ENCODE measurements at regions not wholly inside any gene's neighbourhood (a gene's known extent, or its start where the extent isn't known, plus 50 kb on each side); places are given as distances from the start of the nearest gene placed in this dataset.

GRCh38 chr10:6362879-6363278 lies 160.1 kb downstream of the PFKFB3 start:
- Mint-ChIP-seq H3K36me3 (ENCODE audit: low read depth, unreplicated experiment) (no peaks in the 10 kb centered on the region), H3K9me3 (ENCODE audit: unreplicated experiment) (no peaks in the 10 kb centered on the region), H3K4me1 (ENCODE audit: unreplicated experiment) (no peaks in the 10 kb centered on the region), H3K27ac (ENCODE audit: unreplicated experiment) (no peak overlapping the region), H3K4me3 (ENCODE audit: unreplicated experiment) (no peak overlapping the region), H3K27me3 (ENCODE audit: unreplicated experiment) (peaks cover 1% of the 10 kb centered on the region)
- DNase-seq (ENCODE audit: low spot score), result no peak
- TF ChIP-seq CTCF (IDR thresholded peaks at IDR 0.05; ENCODE audit: unreplicated experiment), result no peak

- Mint-ChIP-seq H3K9me3 (ENCODE audit: unreplicated experiment) (no peaks in the 10 kb centered on the region), H3K4me3 (ENCODE audit: unreplicated experiment) (no peak overlapping the region), H3K27me3 (ENCODE audit: unreplicated experiment) (peaks cover 1% of the 10 kb centered on the region), H3K36me3 (ENCODE audit: low read depth, unreplicated experiment) (no peaks in the 10 kb centered on the region), H3K27ac (ENCODE audit: unreplicated experiment) (no peak overlapping the region), H3K4me1 (ENCODE audit: unreplicated experiment) (no peaks in the 10 kb centered on the region)
- DNase-seq (ENCODE audit: low spot score), result no peak
- TF ChIP-seq CTCF (IDR thresholded peaks at IDR 0.05; ENCODE audit: unreplicated experiment), result no peak
These were observed 160.8 kb downstream of the PFKFB3 start for GRCh38 chr10:6363511-6363910.

- Mint-ChIP-seq H3K4me3 (ENCODE audit: unreplicated experiment) (no peak overlapping the region), H3K27ac (ENCODE audit: unreplicated experiment) (no peak overlapping the region), H3K36me3 (ENCODE audit: low read depth, unreplicated experiment) (no peaks in the 10 kb centered on the region), H3K27me3 (ENCODE audit: unreplicated experiment) (peaks cover 1% of the 10 kb centered on the region), H3K9me3 (ENCODE audit: unreplicated experiment) (no peaks in the 10 kb centered on the region), H3K4me1 (ENCODE audit: unreplicated experiment) (no peaks in the 10 kb centered on the region)
- DNase-seq (ENCODE audit: low spot score), result no peak
- TF ChIP-seq CTCF (IDR thresholded peaks at IDR 0.05; ENCODE audit: unreplicated experiment), result no peak
These were observed 161.6 kb downstream of the PFKFB3 start for GRCh38 chr10:6364283-6364682.

GRCh38 chr10:6364893-6365292 lies 162.2 kb downstream of the PFKFB3 start:
- Mint-ChIP-seq H3K4me1 (ENCODE audit: unreplicated experiment) (no peaks in the 10 kb centered on the region), H3K27ac (ENCODE audit: unreplicated experiment) (no peak overlapping the region), H3K36me3 (ENCODE audit: low read depth, unreplicated experiment) (no peaks in the 10 kb centered on the region), H3K9me3 (ENCODE audit: unreplicated experiment) (no peaks in the 10 kb centered on the region), H3K27me3 (ENCODE audit: unreplicated experiment) (peaks cover 1% of the 10 kb centered on the region), H3K4me3 (ENCODE audit: unreplicated experiment) (no peak overlapping the region)
- TF ChIP-seq CTCF (IDR thresholded peaks at IDR 0.05; ENCODE audit: unreplicated experiment), result no peak
- DNase-seq (ENCODE audit: low spot score), result no peak

- H3K9me3 Mint-ChIP-seq (ENCODE audit: unreplicated experiment), result no peaks in the 10 kb centered on the region
- no peak for TF ChIP-seq CTCF (IDR thresholded peaks at IDR 0.05; ENCODE audit: unreplicated experiment)
- DNase-seq (ENCODE audit: low spot score), result no peak
These were observed 162.7 kb downstream of the PFKFB3 start for GRCh38 chr10:6365384-6365783.

More at GRCh38 chr10:6365384-6365783, 162.7 kb downstream of the PFKFB3 start:
- peaks cover 1% of the 10 kb centered on the region for H3K27me3 Mint-ChIP-seq (ENCODE audit: unreplicated experiment)
- H3K27ac Mint-ChIP-seq (ENCODE audit: unreplicated experiment), result no peak overlapping the region
- no peak overlapping the region for H3K4me3 Mint-ChIP-seq (ENCODE audit: unreplicated experiment)
- no peaks in the 10 kb centered on the region for H3K36me3 Mint-ChIP-seq (ENCODE audit: low read depth, unreplicated experiment)
- no peaks in the 10 kb centered on the region for H3K4me1 Mint-ChIP-seq (ENCODE audit: unreplicated experiment)
